ENCODE measurements at regions not wholly inside any gene's neighbourhood (a gene's known extent, or its start where the extent isn't known, plus 50 kb on each side); places are given as distances from the start of the nearest gene placed in this dataset.

- Histone ChIP-seq H3K36me3 (ENCODE audit: control insufficient read depth, insufficient read depth, low read length) (no peaks in the 10 kb centered on the region), H3K9me3 (ENCODE audit: control insufficient read depth, low read length) (no peaks in the 10 kb centered on the region), H3K4me1 (peaks cover 5% of the 10 kb centered on the region), H3K4me2 (ENCODE audit: low read length) (no peak overlapping the region), H3K4me3 (ENCODE audit: low read depth, low read length) (no peak overlapping the region), H3K79me2 (no peaks in the 10 kb centered on the region), H3K27me3 (ENCODE audit: control insufficient read depth, insufficient read depth, low read length) (no peaks in the 10 kb centered on the region), H3K9ac (no peak overlapping the region), H3K27ac (no peak overlapping the region), H2AFZ (no peak overlapping the region)
- TF ChIP-seq CTCF (IDR thresholded peaks at IDR 0.05) = no peak
These were observed 280.4 kb downstream of the ALDH8A1 start for GRCh38 chr6:134669485-134669884.

DNA sequence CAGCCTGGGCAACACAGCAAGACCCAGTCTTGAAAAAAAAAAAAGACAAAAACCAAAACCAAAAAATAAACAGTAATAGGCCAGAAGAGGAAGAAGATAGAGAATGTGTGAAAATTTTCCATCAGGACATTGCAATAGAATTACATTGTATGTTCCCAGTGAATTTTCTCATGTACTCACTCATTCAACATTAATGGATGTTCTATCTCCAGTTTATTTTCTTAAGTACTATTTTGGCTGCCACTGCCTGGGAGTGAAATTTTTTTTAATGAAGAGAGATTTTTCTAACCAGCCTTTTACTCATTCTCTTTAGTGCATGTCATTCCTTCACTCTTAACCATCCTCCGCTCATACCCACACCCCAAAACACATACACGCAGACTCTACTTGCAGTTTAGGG lies 282.8 kb downstream of the ALDH8A1 start:
- Histone ChIP-seq H3K27me3 (ENCODE audit: control insufficient read depth, insufficient read depth, low read length) (no peaks in the 10 kb centered on the region), H3K36me3 (ENCODE audit: control insufficient read depth, insufficient read depth, low read length) (no peaks in the 10 kb centered on the region), H3K9ac (no peak overlapping the region), H3K27ac (no peak overlapping the region), H3K4me1 (no peaks in the 10 kb centered on the region), H3K4me2 (ENCODE audit: low read length) (no peak overlapping the region), H3K79me2 (no peaks in the 10 kb centered on the region), H3K9me3 (ENCODE audit: control insufficient read depth, low read length) (no peaks in the 10 kb centered on the region), H3K4me3 (ENCODE audit: low read depth, low read length) (no peak overlapping the region), H2AFZ (no peak overlapping the region)
- no peak for TF ChIP-seq CTCF (IDR thresholded peaks at IDR 0.05)

DNA sequence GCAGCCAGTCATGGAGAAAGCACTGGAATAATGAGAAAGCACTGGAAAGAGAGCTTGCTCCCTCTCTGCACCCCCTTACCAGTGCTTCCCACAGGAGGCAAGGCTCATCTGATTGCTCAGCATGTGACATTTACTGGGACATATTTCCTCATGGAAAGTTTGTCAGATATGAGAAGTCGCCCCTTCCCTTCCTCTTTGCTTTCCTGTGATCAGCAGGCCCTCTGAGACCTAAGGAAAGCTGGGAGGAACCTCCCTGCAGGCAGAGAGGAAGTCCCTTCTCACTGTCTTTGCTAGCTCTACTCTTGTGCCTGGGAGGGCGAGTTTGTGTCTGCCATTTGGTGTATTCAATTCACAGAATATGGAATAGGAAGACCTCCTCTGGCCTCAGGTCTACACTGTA lies 283.8 kb downstream of the ALDH8A1 start:
- Histone ChIP-seq H3K9me3 (ENCODE audit: control insufficient read depth, low read length) (no peaks in the 10 kb centered on the region), H3K27ac (no peak overlapping the region), H3K4me1 (no peaks in the 10 kb centered on the region), H3K27me3 (ENCODE audit: control insufficient read depth, insufficient read depth, low read length) (no peaks in the 10 kb centered on the region), H3K4me3 (ENCODE audit: low read depth, low read length) (no peak overlapping the region), H3K9ac (no peak overlapping the region), H3K36me3 (ENCODE audit: control insufficient read depth, insufficient read depth, low read length) (no peaks in the 10 kb centered on the region), H2AFZ (no peak overlapping the region), H3K79me2 (no peaks in the 10 kb centered on the region), H3K4me2 (ENCODE audit: low read length) (no peak overlapping the region)
- no peak for TF ChIP-seq CTCF (IDR thresholded peaks at IDR 0.05)

GRCh38 chr6:134665029-134665723 lies 284.7 kb downstream of the ALDH8A1 start:
- H3K9me3 ChIP-seq (ENCODE audit: control insufficient read depth, low read length) = no peaks in the 10 kb centered on the region
- H3K4me3 ChIP-seq (ENCODE audit: low read depth, low read length) = no peak overlapping the region
- no peaks in the 10 kb centered on the region for H3K79me2 ChIP-seq
- H3K4me2 ChIP-seq (ENCODE audit: low read length) = no peak overlapping the region
- H2AFZ ChIP-seq = no peak overlapping the region
- H3K36me3 ChIP-seq (ENCODE audit: control insufficient read depth, insufficient read depth, low read length) = no peaks in the 10 kb centered on the region
- no peaks in the 10 kb centered on the region for H3K27me3 ChIP-seq (ENCODE audit: control insufficient read depth, insufficient read depth, low read length)
- H3K27ac ChIP-seq = no peak overlapping the region
- H3K4me1 ChIP-seq = no peaks in the 10 kb centered on the region
- no peak overlapping the region for H3K9ac ChIP-seq
- TF ChIP-seq CTCF (IDR thresholded peaks at IDR 0.05) = no peak
